Endothelial cell (in vitro differentiated cells): ENCODE measurements at regions not wholly inside any gene's neighbourhood (a gene's known extent, or its start where the extent isn't known, plus 50 kb on each side); places are given as distances from the start of the nearest gene placed in this dataset.

Experiments used
- DNase-seq: peaks from one replicate; pipeline ENCODE4 v3.0.0; 2021; ENCODE audit warnings: low spot score
- H3K27ac Mint-ChIP-seq: one replicate; pipeline ENCODE4 v1.8.0; 2021; ENCODE audit warnings: mixed read lengths, inconsistent platforms; ENCODE audit not compliant: unreplicated experiment
- H3K27me3 Mint-ChIP-seq: one replicate; pipeline ENCODE4 v1.8.0; 2021; ENCODE audit warnings: mild to moderate bottlenecking, moderate library complexity, mixed read lengths, inconsistent platforms; ENCODE audit not compliant: unreplicated experiment
- H3K36me3 Mint-ChIP-seq: one replicate; pipeline ENCODE4 v1.8.0; 2021; ENCODE audit warnings: mild to moderate bottlenecking, low read depth, mixed read lengths, inconsistent platforms; ENCODE audit not compliant: unreplicated experiment
- H3K4me1 Mint-ChIP-seq: one replicate; pipeline ENCODE4 v1.8.0; 2021; ENCODE audit warnings: mild to moderate bottlenecking, mixed read lengths, inconsistent platforms; ENCODE audit not compliant: unreplicated experiment
- H3K4me3 Mint-ChIP-seq: one replicate; pipeline ENCODE4 v1.8.0; 2021; ENCODE audit warnings: mild to moderate bottlenecking, mixed read lengths, inconsistent platforms; ENCODE audit not compliant: unreplicated experiment
- H3K9me3 Mint-ChIP-seq: one replicate; pipeline ENCODE4 v1.8.0; 2021; ENCODE audit warnings: mixed read lengths, inconsistent platforms; ENCODE audit not compliant: unreplicated experiment
- TF ChIP-seq, protein P1 (sequence below): fragments of 200-600 bp; sonication (generic); IDR thresholded peaks from one replicate; pipeline ENCODE4 v1.5.0; 2021; ENCODE audit warnings: antibody characterized with exemption; ENCODE audit not compliant: unreplicated experiment

DNA sequence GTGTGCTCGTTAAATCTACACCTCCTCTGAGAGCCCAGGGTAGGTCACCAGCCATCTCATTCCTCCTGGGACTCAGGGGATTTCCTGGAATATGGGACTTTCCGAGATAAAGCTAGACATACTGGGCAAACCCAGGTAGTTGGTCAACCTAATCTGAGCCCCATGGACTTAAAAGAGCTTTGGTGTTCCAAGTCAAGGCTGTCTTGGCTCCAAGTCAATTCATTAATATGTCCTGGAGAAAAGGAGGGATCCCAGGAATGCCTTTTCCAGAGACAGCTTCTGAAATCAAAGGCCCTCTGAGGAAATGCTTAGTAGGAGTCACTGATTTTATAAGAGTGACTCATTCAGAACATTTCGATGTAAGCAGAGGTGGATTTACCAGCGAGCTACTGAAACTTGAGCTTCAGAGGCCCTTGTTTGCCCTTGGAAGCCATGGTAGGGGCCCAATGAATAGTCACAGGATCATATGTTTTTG, 137.3 kb upstream of the UBE2E1 start:
- no peak overlapping the region for H3K27ac Mint-ChIP-seq
- TF ChIP-seq, protein P1, sequence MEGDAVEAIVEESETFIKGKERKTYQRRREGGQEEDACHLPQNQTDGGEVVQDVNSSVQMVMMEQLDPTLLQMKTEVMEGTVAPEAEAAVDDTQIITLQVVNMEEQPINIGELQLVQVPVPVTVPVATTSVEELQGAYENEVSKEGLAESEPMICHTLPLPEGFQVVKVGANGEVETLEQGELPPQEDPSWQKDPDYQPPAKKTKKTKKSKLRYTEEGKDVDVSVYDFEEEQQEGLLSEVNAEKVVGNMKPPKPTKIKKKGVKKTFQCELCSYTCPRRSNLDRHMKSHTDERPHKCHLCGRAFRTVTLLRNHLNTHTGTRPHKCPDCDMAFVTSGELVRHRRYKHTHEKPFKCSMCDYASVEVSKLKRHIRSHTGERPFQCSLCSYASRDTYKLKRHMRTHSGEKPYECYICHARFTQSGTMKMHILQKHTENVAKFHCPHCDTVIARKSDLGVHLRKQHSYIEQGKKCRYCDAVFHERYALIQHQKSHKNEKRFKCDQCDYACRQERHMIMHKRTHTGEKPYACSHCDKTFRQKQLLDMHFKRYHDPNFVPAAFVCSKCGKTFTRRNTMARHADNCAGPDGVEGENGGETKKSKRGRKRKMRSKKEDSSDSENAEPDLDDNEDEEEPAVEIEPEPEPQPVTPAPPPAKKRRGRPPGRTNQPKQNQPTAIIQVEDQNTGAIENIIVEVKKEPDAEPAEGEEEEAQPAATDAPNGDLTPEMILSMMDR: no peak
- DNase-seq: no peak

DNA sequence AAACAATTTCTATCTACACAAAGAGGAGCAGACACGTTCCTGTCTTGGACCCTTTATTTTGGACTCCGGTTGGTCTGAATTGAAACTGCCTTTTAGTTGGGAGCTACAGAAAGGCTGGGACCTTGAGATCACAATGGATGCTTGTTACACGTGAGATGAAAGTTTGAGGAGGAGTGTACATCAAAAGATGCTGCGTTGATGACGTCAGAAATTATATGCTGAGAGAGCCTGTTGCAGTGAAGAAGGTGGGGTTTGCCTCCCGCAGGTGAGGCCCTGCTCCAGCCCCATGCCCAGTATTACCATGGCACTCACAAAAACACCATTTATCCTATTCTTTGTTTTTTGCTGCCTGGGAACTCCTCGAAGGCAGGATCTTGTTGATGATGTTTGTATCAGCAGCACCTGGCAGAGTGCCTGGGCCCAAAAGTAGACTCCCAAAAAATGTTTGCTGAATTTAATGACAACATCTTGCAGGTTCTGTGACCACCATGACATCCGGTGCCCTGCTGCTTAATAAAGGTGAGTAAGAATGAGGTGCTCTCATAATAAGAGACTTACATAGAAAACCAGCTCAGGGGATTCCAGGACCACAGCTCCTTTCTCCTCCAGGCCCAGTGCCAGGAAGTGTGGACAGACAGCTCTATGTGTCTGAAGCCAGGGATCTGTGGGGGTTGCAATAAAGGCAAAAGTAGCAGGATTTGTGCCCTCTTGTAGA, 136.1 kb upstream of the UBE2E1 start:
- TF ChIP-seq, protein P1: no peak
- DNase-seq: no peak
- H3K4me1 Mint-ChIP-seq: no peaks in the 10 kb centered on the region
- no peaks in the 10 kb centered on the region for H3K9me3 Mint-ChIP-seq
- H3K36me3 Mint-ChIP-seq: no peaks in the 10 kb centered on the region
- H3K27ac Mint-ChIP-seq: no peak overlapping the region
- H3K4me3 Mint-ChIP-seq: no peak overlapping the region
- peaks cover 1% of the 10 kb centered on the region for H3K27me3 Mint-ChIP-seq

More for the DNA sequence above, 137.3 kb upstream of the UBE2E1 start:
- Mint-ChIP-seq H3K9me3 (no peaks in the 10 kb centered on the region), H3K4me3 (no peak overlapping the region), H3K4me1 (no peaks in the 10 kb centered on the region), H3K36me3 (no peaks in the 10 kb centered on the region), H3K27me3 (peaks cover 1% of the 10 kb centered on the region)

DNA sequence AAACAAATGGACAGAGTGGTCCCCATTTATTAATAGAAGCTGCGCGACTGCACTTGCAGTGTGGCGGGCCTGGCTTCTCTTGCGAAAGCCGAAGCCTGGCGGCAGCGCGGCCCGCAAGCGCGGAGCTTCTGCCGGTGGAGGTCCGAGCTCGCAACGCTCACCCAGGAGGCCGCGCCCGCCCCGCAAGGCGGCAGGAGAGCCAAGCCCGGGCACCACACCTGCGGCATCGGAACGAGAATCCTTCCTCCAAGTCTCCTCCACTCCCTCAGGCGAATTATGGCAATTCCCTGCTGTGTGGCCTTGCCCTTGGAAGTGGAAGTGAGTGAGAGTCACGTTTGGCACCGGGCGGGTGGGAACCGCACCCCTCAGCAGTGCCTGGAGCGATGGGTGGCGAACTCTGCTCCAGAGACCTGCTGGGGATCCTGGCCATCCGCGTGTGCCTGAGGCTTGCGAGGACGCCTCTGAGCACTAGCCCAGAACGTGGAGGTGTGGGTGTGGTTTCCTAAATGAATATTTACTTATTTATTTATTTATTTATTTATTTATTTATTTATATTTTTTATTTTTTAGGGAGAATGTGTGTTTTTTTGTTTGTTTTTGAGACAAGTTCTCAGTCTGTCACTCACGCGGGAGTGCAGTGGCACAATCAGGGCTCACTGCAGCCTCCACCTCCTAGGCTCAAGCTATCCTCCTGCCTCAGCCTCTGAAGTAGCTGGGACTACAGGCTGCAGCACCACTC, 133.7 kb upstream of the UBE2E1 start:
- Mint-ChIP-seq H3K27ac (no peak overlapping the region), H3K9me3 (no peaks in the 10 kb centered on the region), H3K36me3 (no peaks in the 10 kb centered on the region), H3K27me3 (peaks cover 1% of the 10 kb centered on the region), H3K4me1 (no peaks in the 10 kb centered on the region), H3K4me3 (no peak overlapping the region)
- TF ChIP-seq, protein P1: no peak
- DNase-seq: no peak

DNA sequence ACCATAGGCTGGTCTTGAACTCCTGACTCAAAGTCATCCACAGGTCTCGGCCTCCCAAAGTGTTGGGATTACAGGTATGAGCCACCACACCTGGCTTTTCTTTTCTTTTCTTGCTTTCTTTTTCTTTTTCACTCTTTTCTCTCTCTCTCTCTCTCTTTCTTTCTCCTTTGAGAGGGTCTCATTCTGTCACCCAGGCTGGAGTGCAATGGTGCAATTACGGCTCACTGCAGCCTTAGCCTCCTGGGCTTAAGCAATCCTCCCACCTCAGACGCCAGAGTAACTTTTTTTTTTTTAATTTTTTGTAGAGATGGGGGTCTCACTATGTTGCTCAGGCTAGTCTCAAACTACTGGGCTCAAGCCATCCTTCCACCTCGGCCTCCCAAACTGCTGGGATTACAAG, 133.1 kb upstream of the UBE2E1 start:
- H3K4me1 Mint-ChIP-seq: no peaks in the 10 kb centered on the region

More for the DNA sequence above, 133.1 kb upstream of the UBE2E1 start:
- Mint-ChIP-seq H3K4me3 (no peak overlapping the region), H3K36me3 (no peaks in the 10 kb centered on the region), H3K27me3 (peaks cover 1% of the 10 kb centered on the region), H3K27ac (no peak overlapping the region), H3K9me3 (no peaks in the 10 kb centered on the region)
- DNase-seq: no peak
- TF ChIP-seq, protein P1: no peak
